Fibroblast of skin of back (primary cell): ENCODE measurements at regions not wholly inside any gene's neighbourhood (a gene's known extent, or its start where the extent isn't known, plus 50 kb on each side); places are given as distances from the start of the nearest gene placed in this dataset.

Experiments used
- DNase-seq: peaks from one replicate; pipeline ENCODE4 v3.0.0-alpha.2; 2013

DNA sequence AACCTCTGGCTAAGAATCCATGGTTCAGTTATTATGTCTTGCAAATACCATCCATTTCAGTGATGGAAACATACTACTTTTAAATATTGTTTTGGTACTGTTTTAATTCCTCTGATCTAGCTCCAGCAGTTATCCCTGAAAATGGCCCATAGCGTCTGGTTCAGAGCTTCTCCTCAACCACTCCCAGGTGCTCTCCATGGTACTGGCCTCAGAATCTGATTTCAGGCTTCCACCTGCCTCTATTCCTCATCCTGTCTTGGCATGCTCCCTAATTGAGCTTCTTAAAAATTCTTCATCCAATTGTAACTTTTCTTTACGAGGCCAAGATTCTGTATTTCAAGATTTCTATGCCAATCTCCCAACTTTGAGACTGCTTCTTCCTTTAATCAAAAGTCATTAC is 236.3 kb downstream of the HTR7 start:
- DNase-seq, result peak; percentile 18

DNA sequence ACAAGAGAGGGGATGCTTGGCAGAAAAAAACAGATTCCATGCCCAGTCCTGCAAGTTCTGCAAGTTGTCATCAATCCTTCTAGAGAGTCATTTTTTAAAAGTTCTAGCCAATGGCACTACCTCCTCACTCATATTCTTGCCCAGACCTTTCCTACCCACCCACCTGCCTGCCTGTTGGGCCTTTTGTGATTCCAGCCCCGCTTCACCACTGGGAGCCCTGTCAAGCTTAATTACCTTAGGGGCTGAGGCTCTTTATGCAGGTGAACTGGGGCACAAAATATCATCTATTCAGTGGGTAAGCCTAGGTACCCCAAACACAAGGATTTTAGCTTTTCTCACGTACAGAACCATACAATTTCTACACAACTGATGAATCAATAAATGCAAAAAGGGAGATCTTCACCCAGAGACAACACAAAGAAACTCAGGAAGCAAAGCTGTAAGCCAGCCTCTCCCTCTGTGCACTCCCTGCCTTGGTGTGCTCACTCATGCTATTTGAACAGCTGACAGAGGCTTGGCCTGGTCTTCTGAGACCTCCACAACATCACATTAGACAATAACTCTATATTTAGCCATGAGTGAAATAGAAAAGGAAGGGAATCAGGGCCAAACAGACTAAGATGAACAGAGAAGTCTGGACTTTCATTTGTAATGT is 222.6 kb downstream of the HTR7 start:
- no peak for DNase-seq

DNA sequence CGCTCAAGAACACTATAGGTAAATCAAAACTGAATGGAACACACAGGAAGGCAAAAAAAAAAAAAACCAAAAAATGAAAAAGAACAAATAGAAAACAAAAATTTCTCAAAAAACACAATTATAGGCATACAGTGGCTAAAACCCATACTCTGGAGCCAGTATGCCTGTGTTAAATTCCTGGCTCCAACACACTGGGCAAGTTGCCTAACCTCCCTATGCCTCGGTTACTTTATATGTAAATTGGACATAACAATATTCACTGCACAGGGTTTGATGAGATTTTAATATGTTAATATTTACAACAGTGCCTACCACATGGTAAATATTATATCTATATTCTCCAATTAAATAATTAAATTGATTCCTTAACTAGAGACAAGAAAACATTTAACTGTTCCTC is 217.1 kb downstream of the HTR7 start:
- no peak for DNase-seq

DNA sequence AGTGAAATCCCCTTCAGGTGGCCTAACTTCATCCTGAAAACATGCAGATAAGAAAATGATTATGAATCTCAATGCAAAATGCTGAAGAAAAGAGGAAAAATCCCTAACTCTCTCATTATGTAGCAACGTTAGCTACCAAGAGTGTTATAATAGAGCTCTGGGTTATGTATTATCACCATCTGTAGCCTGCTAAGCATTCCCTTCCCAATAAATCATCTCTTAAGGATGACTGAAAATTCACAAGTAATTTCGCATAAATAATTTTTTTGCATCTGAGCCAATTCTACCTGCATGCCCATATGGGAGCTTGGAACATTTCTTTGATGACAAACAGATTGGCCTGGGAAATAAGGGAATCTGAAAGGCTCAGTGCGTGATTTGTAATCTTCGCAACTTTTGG is 216.1 kb downstream of the HTR7 start:
- no peak for DNase-seq

DNA sequence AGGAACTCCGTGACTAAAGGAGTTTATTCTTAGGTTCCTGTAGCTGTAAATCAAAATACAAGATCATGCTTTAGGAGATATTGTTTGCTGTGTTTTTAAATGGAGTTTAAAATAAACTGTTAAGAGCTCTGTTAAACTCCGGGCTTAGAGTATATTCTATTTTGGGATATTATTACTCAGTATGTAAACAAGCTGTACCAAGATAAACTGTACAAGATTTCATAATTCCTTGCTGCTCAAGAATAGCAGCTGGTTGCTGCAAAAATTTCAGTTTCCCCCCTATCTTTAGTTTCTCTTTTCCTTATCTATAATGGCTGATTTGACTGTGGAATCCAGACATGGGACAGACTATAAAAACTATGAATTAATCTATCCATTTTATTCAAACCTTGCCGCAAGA is 215.7 kb downstream of the HTR7 start:
- peak; percentile 26 for DNase-seq

DNA sequence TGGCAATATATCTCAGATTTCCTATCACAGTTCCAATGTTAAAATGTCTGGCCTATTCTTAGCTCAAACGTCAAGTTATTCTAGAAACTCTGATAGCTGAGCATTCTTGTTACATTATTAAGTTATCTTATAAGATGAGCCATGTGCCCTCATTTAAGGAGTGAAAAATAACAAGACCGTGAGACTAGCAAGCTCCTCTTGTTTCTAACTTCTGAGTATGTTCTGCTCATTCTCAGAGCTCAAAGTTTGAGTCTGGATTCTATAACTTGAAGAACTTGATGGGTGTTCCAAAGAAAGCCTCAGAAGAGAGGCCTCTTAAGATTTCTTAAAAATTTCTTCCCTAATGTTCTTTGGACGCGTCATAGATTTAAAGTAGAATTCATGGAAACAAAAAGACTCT is 215.2 kb downstream of the HTR7 start:
- DNase-seq, result no peak

DNA sequence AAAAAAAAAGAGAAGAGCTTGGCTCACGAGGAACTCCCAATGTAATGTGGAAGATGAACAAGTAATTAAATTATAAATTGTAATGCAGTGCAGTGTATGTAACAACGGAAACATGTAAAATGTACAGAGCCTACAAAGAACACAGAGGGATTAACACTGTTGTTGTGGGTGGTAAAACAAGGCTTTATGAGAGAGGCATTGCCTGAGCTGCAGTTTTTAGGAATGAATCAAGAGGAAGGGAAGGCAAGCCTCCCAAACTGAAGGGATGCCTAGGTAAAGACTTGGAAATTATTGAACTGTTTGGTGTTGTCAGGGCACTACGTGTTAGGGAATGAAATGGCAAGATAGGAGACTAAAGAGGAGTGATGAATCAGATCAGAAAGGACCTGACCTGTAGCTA is 213.7 kb downstream of the HTR7 start:
- peak; percentile 39 for DNase-seq

DNA sequence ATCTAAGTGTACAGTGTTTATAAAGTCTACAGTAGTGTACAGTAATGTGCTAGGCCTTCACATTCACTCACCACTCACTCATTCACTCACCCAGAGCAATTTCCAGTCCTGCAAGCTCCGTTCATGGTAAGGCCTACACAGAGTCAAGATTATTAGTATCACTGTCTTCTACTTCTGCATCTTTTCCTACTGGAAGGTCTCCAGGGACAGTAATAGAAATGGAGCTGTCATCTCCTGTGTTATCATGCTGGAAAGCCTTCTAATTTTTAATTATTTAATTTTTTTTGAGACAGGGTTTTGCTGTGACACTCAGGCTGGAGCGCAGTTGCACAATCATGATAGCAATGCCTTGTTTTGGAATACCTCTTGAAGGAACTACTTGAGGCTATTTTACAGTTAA is 207.0 kb downstream of the HTR7 start:
- DNase-seq, result no peak

DNA sequence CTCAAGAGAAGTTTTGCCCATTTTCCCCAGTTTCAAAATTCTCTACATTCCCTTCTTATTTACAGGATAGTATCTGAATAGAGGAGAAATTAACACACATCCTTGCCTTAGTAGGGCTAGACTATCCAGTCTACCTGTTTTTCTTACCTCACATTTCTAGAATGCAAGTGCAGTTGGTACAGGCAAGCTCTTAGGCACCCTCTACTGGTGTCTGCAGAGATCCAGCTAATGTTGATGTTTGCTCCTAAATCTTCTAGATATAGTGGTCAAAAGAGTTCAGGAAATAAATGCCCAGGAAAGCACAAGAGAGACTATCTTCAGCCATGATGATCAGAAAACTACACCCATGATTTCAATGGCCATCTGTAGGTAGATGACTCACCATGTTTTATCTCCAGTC is 205.3 kb downstream of the HTR7 start:
- DNase-seq, result no peak

DNA sequence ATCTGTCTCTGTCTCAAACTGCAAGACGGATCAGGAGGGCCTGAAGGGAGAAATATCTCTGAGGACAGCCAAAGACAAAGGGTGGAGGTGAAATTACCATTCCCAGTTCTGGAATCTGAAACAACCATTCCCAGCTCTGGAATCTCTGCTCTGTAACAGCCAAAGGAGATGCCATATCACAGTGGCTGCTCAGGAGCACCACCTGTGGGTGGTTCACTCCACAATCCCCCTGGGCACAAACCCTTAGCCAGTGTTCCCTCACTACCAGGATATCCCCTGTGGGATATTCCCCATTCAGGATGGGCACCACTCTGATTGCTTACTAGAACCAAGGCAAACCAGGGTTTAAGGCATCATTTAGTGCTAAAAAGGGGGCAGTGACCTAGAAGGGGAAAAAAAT is 199.0 kb downstream of the HTR7 start:
- no peak for DNase-seq

DNA sequence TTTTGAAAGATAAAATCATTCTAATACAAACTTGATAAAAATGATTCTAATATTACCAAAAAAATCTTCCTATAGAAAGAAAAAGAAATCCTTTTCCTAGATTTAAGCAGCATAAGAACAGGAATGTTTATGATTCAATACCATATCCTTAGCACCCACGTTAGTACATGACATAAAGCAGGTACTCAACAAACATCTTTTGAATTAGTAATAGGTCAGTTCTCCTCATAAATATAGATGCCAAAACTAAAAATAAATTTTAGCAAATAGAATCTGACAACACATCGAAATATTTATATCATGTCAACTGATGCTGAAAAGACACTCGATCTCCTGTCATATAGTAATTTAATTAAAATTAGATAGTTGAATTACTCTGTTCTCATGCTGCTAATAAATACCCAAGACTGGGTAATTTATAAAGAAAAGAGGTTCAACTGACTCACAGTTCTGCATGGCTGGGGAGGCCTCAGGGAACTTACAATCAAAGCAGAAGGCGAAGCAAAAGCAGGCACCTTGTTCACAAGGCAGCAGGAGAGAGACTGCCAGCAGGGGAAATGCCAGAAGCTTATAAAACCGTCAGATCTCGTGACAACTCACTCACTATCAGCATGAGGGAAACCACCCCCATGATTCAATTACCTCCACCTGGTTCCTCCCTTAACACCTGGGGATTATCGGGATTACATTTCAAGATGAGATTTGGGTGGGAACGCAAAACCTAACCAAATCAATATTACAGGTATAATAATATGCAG is 191.8 kb downstream of the HTR7 start:
- DNase-seq, result no peak

DNA sequence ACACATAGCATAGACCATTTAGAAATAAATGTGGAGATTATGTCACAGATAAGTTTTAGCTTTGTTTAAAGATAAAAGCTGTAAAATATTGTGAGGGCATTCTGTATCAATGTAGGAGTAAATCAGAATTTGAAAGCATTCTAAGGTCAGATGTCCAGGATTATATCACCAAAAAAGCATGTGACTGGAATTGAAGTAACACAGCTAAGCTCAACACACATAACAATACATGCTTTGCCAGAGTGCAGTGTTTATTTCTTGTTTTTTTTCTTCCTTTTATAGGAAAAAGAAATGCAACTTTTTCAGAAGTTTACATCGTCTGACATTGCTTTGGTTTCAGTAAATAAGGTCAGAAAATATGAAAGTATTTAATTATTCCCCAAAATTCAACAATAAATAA is 183.4 kb downstream of the HTR7 start:
- no peak for DNase-seq

DNA sequence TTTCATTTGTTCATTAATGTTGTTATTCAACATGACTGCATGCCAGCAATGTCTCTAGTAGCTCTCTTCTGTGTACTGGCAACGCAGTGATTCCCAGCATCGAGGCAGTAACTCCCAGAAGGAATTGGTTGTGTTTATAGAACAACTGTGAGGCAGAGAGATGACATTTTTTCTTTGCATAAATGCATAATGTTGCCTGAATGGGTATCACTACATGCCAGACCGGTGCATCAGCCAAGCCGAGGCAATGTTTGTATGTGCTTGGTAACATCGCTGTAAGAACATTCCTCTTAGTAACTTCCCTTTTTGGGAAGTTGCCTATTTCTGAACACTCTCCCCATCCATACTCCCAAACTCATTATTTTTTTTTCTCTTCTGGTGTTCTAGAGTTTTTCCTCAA is 182.9 kb downstream of the HTR7 start:
- DNase-seq, result peak; percentile 91

DNA sequence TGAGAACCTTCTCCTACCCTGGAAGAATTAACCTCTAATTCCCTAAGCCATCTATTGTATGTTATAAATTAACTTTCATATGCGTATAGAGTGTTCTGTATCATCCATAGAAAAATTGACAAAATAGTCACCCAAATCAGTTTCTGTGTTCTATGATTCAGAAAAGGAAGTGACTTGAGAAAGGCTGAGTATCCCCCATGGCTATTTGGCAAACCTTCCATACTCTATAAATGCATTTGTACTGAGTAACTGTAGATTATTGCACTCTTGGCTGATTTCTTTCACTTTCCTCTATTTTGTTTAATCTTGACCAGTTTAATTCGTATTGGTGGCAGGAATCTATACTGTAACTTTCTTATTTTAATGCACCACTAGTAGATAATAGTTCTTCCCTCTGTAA is 182.2 kb downstream of the HTR7 start:
- DNase-seq, result peak; percentile 60
